WERI-Rb-1 (cell line): ENCODE measurements at regions not wholly inside any gene's neighbourhood (a gene's known extent, or its start where the extent isn't known, plus 50 kb on each side); places are given as distances from the start of the nearest gene placed in this dataset.

ENCODE experiments used
- DNase-seq: peaks from one replicate; pipeline ENCODE4 v3.0.0-alpha.2; 2020
- H3K27ac ChIP-seq: fragments of 250-450 bp; sonication (Bioruptor Pico); 2 replicates; pipeline ENCODE4 v1.5.1; 2020; ENCODE audit warnings: mild to moderate bottlenecking, moderate library complexity
- H3K27me3 ChIP-seq: fragments of 250-450 bp; sonication (Bioruptor Pico); 2 replicates; pipeline ENCODE4 v1.5.1; 2021; ENCODE audit warnings: mild to moderate bottlenecking, low read depth, moderate library complexity; ENCODE audit not compliant: insufficient read depth, severe bottlenecking
- H3K36me3 ChIP-seq: fragments of 250-450 bp; sonication (Bioruptor Pico); 2 replicates; pipeline ENCODE4 v1.5.1; 2020; ENCODE audit warnings: mild to moderate bottlenecking, moderate library complexity
- H3K4me3 ChIP-seq: 2 replicates; pipeline ENCODE4 v1.5.1; 2011; ENCODE audit warnings: low read depth, mild to moderate bottlenecking, control low read depth, low read length
- H3K9me3 ChIP-seq: fragments of 250-450 bp; sonication (Bioruptor Pico); 2 replicates; pipeline ENCODE4 v1.5.1; 2021; ENCODE audit warnings: mild to moderate bottlenecking, moderate library complexity; ENCODE audit not compliant: severe bottlenecking
- TF ChIP-seq, protein P1 (sequence below): IDR thresholded peaks from 2 replicates; pipeline ENCODE4 v1.5.1; 2011; ENCODE audit warnings: low read depth, mild to moderate bottlenecking, control low read depth, inconsistent platforms, low read length

- Histone ChIP-seq H3K36me3 (no peaks in the 10 kb centered on the region), H3K4me3 (no peak overlapping the region), H3K27me3 (peaks cover 37% of the 10 kb centered on the region), H3K27ac (no peak overlapping the region), H3K9me3 (no peaks in the 10 kb centered on the region)
- DNase-seq = no peak
- TF ChIP-seq, protein P1, sequence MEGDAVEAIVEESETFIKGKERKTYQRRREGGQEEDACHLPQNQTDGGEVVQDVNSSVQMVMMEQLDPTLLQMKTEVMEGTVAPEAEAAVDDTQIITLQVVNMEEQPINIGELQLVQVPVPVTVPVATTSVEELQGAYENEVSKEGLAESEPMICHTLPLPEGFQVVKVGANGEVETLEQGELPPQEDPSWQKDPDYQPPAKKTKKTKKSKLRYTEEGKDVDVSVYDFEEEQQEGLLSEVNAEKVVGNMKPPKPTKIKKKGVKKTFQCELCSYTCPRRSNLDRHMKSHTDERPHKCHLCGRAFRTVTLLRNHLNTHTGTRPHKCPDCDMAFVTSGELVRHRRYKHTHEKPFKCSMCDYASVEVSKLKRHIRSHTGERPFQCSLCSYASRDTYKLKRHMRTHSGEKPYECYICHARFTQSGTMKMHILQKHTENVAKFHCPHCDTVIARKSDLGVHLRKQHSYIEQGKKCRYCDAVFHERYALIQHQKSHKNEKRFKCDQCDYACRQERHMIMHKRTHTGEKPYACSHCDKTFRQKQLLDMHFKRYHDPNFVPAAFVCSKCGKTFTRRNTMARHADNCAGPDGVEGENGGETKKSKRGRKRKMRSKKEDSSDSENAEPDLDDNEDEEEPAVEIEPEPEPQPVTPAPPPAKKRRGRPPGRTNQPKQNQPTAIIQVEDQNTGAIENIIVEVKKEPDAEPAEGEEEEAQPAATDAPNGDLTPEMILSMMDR = no peak
These were observed 357.1 kb downstream of the MAFB start for GRCh38 chr20:40331807-40332560.

DNA sequence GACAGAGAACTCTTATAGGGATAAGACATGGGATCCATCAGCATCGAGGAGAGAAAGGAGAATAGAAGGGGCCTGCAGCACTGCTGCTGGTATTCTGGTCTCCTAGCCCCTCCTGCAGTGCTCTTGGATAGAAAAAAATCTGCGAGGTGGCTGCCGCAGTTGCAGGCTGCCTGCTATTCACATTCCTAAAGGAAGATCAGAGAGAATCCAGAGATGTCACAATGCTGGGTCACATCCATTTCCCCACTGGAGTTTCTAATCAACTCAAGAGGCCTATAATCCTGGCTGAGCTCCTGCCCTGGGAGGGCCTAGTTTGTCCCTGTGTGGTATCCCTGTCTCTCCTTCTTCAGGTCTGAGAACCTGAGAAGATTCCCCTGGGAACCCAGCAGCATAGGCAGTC lies 357.8 kb downstream of the MAFB start:
- no peak overlapping the region for H3K4me3 ChIP-seq
- H3K36me3 ChIP-seq = no peaks in the 10 kb centered on the region
- no peak for DNase-seq
- H3K9me3 ChIP-seq = no peaks in the 10 kb centered on the region
- TF ChIP-seq, protein P1 = no peak
- no peak overlapping the region for H3K27ac ChIP-seq
- H3K27me3 ChIP-seq = peaks cover 29% of the 10 kb centered on the region

GRCh38 chr20:40329321-40329720 lies 359.7 kb downstream of the MAFB start:
- Histone ChIP-seq H3K27ac (no peak overlapping the region), H3K27me3 (peaks cover 37% of the 10 kb centered on the region), H3K9me3 (no peaks in the 10 kb centered on the region), H3K36me3 (no peaks in the 10 kb centered on the region), H3K4me3 (no peak overlapping the region)
- DNase-seq = no peak
- TF ChIP-seq, protein P1 = no peak

DNA sequence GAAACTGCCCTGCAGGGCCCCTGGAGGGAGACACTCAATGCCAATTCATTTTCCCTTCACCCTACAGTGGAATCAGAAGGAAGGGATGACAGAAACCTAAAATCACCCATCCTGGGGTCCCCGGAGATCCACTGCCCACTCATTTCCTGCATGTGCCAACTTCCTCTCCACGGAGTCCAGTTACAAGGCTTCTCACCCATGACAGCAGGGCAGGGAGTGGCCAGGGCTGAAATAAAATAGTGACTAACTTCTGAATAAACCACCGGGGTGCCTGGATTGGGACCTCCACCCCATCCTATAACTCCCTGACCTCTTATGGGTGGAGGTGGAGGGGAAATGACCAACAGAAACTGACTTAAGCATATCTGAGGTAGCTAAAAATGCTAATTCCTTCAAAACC lies 362.3 kb downstream of the MAFB start:
- no peaks in the 10 kb centered on the region for H3K9me3 ChIP-seq
- no peak for DNase-seq
- peaks cover 36% of the 10 kb centered on the region for H3K27me3 ChIP-seq
- H3K36me3 ChIP-seq = no peaks in the 10 kb centered on the region
- no peak overlapping the region for H3K27ac ChIP-seq
- TF ChIP-seq, protein P1 = no peak
- no peak overlapping the region for H3K4me3 ChIP-seq

DNA sequence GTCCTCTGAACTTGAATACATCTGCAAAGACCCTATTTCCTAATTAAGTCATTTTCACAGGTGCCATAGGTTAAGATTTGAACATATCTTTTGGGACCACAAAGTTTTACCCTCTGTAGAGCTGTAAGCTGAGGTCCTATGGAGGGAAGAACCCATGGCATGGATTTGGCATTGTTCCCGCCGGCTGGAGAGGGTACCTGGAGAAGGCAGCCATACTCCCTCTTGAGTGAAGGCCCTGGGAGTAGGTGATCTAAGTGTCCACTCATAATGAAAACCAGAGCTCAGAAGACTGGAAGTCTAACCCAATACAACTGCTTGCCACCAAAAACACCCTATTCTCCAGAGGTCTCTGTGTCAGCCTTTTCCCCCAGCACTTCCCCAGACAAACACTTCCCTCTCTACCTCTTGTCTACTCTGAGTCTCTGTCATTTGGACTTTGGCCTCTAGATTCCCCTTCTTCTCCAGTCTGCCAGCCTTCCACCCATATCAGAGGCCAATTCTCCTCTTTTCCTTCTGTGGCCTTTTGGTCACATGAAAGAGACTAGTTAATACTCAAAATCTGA lies 363.9 kb downstream of the MAFB start:
- Histone ChIP-seq H3K9me3 (no peaks in the 10 kb centered on the region), H3K27me3 (peaks cover 41% of the 10 kb centered on the region), H3K4me3 (no peak overlapping the region), H3K36me3 (no peaks in the 10 kb centered on the region), H3K27ac (no peak overlapping the region)
- TF ChIP-seq, protein P1 = no peak
- DNase-seq = no peak
